SK-N-SH treated with all-trans-retinoic acid at 6 μM for 48 hours (cell line): ENCODE measurements at regions not wholly inside any gene's neighbourhood (a gene's known extent, or its start where the extent isn't known, plus 50 kb on each side); places are given as distances from the start of the nearest gene placed in this dataset.

Experiments used
- BACH2 ChIP-seq: fragments of 250-450 bp; sonication (Bioruptor Pico); IDR thresholded peaks from 2 replicates; pipeline ENCODE4 v1.9.0; 2021; ENCODE audit warnings: mild to moderate bottlenecking, borderline replicate concordance
- OSR1 ChIP-seq: fragments of 250-450 bp; sonication (Bioruptor Pico); IDR thresholded peaks from 2 replicates; pipeline ENCODE4 v1.8.0; 2022; ENCODE audit warnings: moderate library complexity, mild to moderate bottlenecking, inconsistent platforms
- RARB ChIP-seq: fragments of 250-450 bp; sonication (Bioruptor Pico); IDR thresholded peaks from 2 replicates; pipeline ENCODE4 v1.8.0; 2021; ENCODE audit warnings: mild to moderate bottlenecking, moderate library complexity
- TCF4 ChIP-seq: fragments of 250-450 bp; sonication (Bioruptor Pico); IDR thresholded peaks from 2 replicates; pipeline ENCODE4 v1.8.0; 2021; ENCODE audit warnings: mild to moderate bottlenecking, moderate library complexity, borderline replicate concordance
- TSHZ2 ChIP-seq: fragments of 250-450 bp; sonication (Bioruptor Pico); IDR thresholded peaks from 2 replicates; pipeline ENCODE4 v1.5.0; 2020; ENCODE audit warnings: mild to moderate bottlenecking, moderate library complexity
- ZFP3 ChIP-seq: fragments of 250-450 bp; sonication (Bioruptor Pico); IDR thresholded peaks from 2 replicates; pipeline ENCODE4 v1.5.0; 2020; ENCODE audit warnings: mild to moderate bottlenecking, moderate library complexity

GRCh38 chr18:37889963-37890362 lies 324.4 kb upstream of the CELF4 start:
- TF ChIP-seq BACH2 (no peak), OSR1 (CRISPR knock-in tag) (no peak), TSHZ2 (CRISPR knock-in tag) (no peak), RARB (CRISPR knock-in tag) (no peak), TCF4 (no peak), ZFP3 (CRISPR knock-in tag) (no peak)
